Psoas muscle (tissue), 7 donors: ENCODE measurements at regions not wholly inside any gene's neighbourhood (a gene's known extent, or its start where the extent isn't known, plus 50 kb on each side); places are given as distances from the start of the nearest gene placed in this dataset.

Source experiments
- ATAC-seq, 4 donors: fragments of 200-7000 bp; cut with Tn5 transposase; one replicate each; pipeline ENCODE4 v1.9.1; 2020; ENCODE audit warnings: moderate library complexity in 3 of 4, mild to moderate bottlenecking in 2 of 4
- DNase-seq, 2 donors: peaks; one replicate each; pipeline ENCODE4 v3.0.0-alpha.2; 2020
- H3K27ac ChIP-seq: fragments of 200-600 bp; one replicate; pipeline ENCODE4 v1.8.0; 2022
- H3K27me3 ChIP-seq, 3 donors: fragments of 200-600 bp in 1 of 3; one replicate each; pipeline versions ENCODE4 v1.6.1 to v1.8.0; 2013 to 2022; ENCODE audit warnings: low read length in 2 of 3, mild to moderate bottlenecking in 2 of 3, moderate library complexity in 1 of 3; ENCODE audit not compliant: insufficient read depth in 3 of 3
- H3K36me3 ChIP-seq, 2 donors: fragments of 200-600 bp in 1 of 2; one replicate each; pipeline versions ENCODE4 v1.6.1 to v1.8.0; 2013 to 2022; ENCODE audit warnings: low read depth in 1 of 2, mild to moderate bottlenecking in 1 of 2, moderate library complexity in 1 of 2; ENCODE audit not compliant: insufficient read depth in 1 of 2
- H3K4me1 ChIP-seq: fragments of 200-600 bp; one replicate; pipeline ENCODE4 v1.8.0; 2022
- H3K4me3 ChIP-seq: fragments of 200-600 bp; one replicate; pipeline ENCODE4 v1.8.0; 2022; ENCODE audit warnings: mild to moderate bottlenecking
- H3K9me3 ChIP-seq: fragments of 200-600 bp; one replicate; pipeline ENCODE4 v1.8.0; 2022
- WGBS, 3 donors: extraction: QIAGEN DNeasy Blood & Tissue Kit; methylation state at CpG; one replicate each; pipeline versions ENCODE4 v1.1.6 to v1.1.7; 2013; 5-methylcytosine and 5-hydroxymethylcytosine counted together
- intact Hi-C, 2 donors: fragments of 100-400 bp; cut with DNase I; formaldehyde crosslinking; loops; one replicate each; pipeline versions ENCODE4 v1.11.0 to v1.14.2; 2022
- TF ChIP-seq, protein P1 (sequence below): fragments of 200-600 bp; IDR thresholded peaks from one replicate; pipeline ENCODE4 v1.8.0; 2022; ENCODE audit warnings: antibody characterized with exemption
- donor health status: healthy with polysubstance abuse.
- donor health status: DM: no; HTN: no; CAD: no; lungs with moderate emphysema.
- donor health status: Bipolar disorder and iron deficiency.
- donor health status: healthy.
- donor health status: DM: yes; HTN: yes; CAD: no.
- donor health status: DM: no; HTN: no; CAD: no.
- donor health status: DM: yes; HTN: yes; CAD: no.

DNA sequence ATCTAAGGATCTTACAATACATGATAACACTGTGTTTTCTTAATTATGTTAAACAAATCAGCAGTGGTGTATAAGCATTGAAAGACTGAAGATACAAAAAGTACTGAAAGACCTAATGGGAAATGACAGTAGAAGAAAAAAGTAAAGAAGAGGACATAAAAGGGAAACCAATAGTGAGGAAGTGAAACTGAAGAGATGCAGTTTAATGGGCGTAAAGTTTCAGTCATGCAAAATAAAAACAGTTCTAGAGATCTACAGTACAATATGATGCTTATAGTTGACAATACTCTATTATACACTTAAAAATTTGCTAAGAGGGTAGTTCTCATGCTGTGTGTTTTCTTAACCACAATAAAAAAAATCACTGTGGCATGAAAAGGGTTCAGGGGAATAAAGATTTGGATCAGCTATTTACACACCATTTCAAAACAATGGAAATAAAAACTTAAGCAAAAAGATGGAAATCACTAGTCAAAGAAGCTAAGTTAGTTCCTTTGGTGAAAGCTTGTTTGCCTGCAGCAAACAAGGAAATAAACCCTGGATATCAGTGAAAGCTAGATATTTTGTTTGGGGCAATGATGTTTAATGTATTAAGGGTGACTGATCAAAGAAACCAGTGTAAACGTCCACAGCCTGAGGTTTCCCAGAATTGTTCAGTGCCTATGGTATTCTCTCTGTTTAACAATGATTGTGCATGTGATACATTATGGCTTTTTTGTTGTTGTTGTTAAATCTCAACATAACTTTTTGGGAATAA is 1160.8 kb upstream of the ADGRL2 start:
- no peak overlapping the region for H3K4me3 ChIP-seq
- no peak overlapping the region for H3K27ac ChIP-seq
- intact Hi-C loops, result no loop called here
- no peaks in the 10 kb centered on the region for H3K36me3 ChIP-seq
- WGBS, 3 donors, result 34 to 57% (median 44%) methylated on average over 2 of the region's 2 CpGs
- no peaks in the 10 kb centered on the region for H3K27me3 ChIP-seq
- TF ChIP-seq, protein P1, sequence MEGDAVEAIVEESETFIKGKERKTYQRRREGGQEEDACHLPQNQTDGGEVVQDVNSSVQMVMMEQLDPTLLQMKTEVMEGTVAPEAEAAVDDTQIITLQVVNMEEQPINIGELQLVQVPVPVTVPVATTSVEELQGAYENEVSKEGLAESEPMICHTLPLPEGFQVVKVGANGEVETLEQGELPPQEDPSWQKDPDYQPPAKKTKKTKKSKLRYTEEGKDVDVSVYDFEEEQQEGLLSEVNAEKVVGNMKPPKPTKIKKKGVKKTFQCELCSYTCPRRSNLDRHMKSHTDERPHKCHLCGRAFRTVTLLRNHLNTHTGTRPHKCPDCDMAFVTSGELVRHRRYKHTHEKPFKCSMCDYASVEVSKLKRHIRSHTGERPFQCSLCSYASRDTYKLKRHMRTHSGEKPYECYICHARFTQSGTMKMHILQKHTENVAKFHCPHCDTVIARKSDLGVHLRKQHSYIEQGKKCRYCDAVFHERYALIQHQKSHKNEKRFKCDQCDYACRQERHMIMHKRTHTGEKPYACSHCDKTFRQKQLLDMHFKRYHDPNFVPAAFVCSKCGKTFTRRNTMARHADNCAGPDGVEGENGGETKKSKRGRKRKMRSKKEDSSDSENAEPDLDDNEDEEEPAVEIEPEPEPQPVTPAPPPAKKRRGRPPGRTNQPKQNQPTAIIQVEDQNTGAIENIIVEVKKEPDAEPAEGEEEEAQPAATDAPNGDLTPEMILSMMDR, result no peak
- DNase-seq, result no peak
- no peaks in the 10 kb centered on the region for H3K9me3 ChIP-seq
- H3K4me1 ChIP-seq, result no peaks in the 10 kb centered on the region
- no peak for ATAC-seq

DNA sequence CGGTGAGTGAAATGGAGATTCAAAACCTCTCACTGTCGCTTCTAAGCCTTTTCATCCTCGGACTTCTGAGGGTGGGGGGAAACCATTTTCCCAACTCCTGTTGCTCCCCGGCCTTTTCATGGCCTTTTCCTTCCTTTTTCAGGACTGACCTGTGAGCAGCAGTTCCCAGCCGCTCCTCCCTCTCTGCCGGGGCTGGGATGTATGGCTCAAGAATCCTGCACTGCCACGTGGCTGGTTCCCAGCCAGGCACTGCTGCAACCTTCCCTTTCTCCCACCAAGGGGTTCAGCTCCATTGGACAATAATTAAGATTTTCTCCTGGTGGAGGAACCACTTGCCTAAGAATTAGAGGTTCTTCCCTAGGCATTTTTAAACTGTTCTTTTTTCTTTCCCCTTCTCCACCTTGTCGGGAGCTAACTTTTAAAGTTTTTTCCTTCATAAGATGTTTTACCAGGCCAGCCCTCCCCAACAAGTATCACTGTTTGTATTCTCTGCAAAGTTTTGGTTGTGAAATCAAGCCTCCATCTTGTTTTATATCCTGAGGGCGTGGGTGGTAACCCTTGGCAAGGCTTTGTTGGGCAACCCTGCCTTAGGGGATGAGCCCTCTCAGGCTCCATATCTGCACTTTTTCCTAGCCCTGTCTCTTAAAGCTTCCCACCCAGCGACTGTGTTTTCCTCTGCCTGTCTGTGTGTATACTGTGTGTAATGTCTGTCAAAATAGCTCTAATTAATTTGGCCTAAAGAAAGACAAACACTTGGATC is 1166.6 kb upstream of the ADGRL2 start:
- Histone ChIP-seq H3K36me3 (no peaks in the 10 kb centered on the region), H3K27me3 (no peaks in the 10 kb centered on the region), H3K4me1 (no peaks in the 10 kb centered on the region), H3K4me3 (no peak overlapping the region), H3K27ac (no peak overlapping the region), H3K9me3 (no peaks in the 10 kb centered on the region)
- ATAC-seq (no peak), DNase-seq (no peak)
- WGBS, 3 donors, result 63 to 65% (median 65%) methylated on average over 10 of the region's 10 CpGs
- intact Hi-C loops, result no loop called here
- TF ChIP-seq, protein P1, result no peak

GRCh38 chr1:80632284-80632683 is 1168.5 kb upstream of the ADGRL2 start:
- no peak for DNase-seq
- no peak for ATAC-seq
- Histone ChIP-seq H3K4me3 (no peak overlapping the region), H3K4me1 (no peaks in the 10 kb centered on the region), H3K36me3 (no peaks in the 10 kb centered on the region), H3K27ac (no peak overlapping the region), H3K9me3 (no peaks in the 10 kb centered on the region), H3K27me3 (no peaks in the 10 kb centered on the region)
- WGBS, 3 donors, result 82 to 85% (median 85%) methylated on average over 10 of the region's 10 CpGs
- intact Hi-C loops, result no loop called here
- TF ChIP-seq, protein P1, result no peak

GRCh38 chr1:80629304-80629837 is 1171.4 kb upstream of the ADGRL2 start:
- WGBS, 3 donors, result 87 to 89% (median 89%) methylated on average over 3 of the region's 3 CpGs
- ATAC-seq, result no peak
- no peak for DNase-seq
- Histone ChIP-seq H3K27ac (no peak overlapping the region), H3K36me3 (no peaks in the 10 kb centered on the region), H3K27me3 (no peaks in the 10 kb centered on the region), H3K4me1 (no peaks in the 10 kb centered on the region), H3K9me3 (no peaks in the 10 kb centered on the region), H3K4me3 (no peak overlapping the region)
- intact Hi-C loops, result no loop called here
- TF ChIP-seq, protein P1, result no peak
